B cell (primary cell): ENCODE measurements at regions not wholly inside any gene's neighbourhood (a gene's known extent, or its start where the extent isn't known, plus 50 kb on each side); places are given as distances from the start of the nearest gene placed in this dataset.
"Not testable (repeated sequence)": the region's sequence is repeated elsewhere in the genome, so short reads cannot be mapped to it uniquely, and the experiment has no call there.

ENCODE experiments used
- ATAC-seq: fragments of 200-7000 bp; cut with Tn5 transposase; one replicate; pipeline ENCODE4 v1.10.0; 2021; ENCODE audit warnings: low read depth, mild to moderate bottlenecking, moderate number of reproducible peaks, moderate library complexity
- CTCF ChIA-PET: fragments of 350-600 bp; sonication (Branson Sonifier 250); formaldehyde crosslinking; loops from one replicate; lab custom pipeline; 2021; ENCODE audit warnings: antibody characterized with exemption, inconsistent platforms; lab: Charles Lee
- POLR2A ChIA-PET: fragments of 350-600 bp; sonication (Branson Sonifier 250); formaldehyde crosslinking; loops from one replicate; lab custom pipeline; 2021; ENCODE audit warnings: antibody characterized with exemption; lab: Charles Lee
- DNase-seq: peaks from one replicate; pipeline ENCODE4 v3.0.0; 2013
- H2AFZ ChIP-seq: 2 replicates; pipeline ENCODE4 v1.6.1; 2012; ENCODE audit warnings: mild to moderate bottlenecking, low read depth, low read length; ENCODE audit not compliant: insufficient read depth, poor library complexity, severe bottlenecking
- H3K27ac ChIP-seq, 2 donors: 1 replicate in 1 of 2; 2 replicates in 1 of 2; pipeline ENCODE4 v1.5.1; 2012 to 2013; ENCODE audit warnings: low read length in 2 of 2, mild to moderate bottlenecking in 2 of 2, moderate library complexity in 1 of 2
- H3K27me3 ChIP-seq, 4 experiments: fragments of 200-600 bp in 1 of 4; sonication (generic) in 1 of 4; replicated peaks in 1 of 4; 1 replicate in 2 of 4; 2 replicates in 2 of 4; pipeline versions ENCODE4 v1.6.1 to v1.7.0; 2013 to 2016; ENCODE audit warnings: low read length in 3 of 4, mild to moderate bottlenecking in 2 of 4, mixed read lengths in 1 of 4, moderate library complexity in 1 of 4; ENCODE audit not compliant: insufficient read depth in 4 of 4, control insufficient read depth in 3 of 4; ENCODE audit errors: control extremely low read depth in 1 of 4
- H3K36me3 ChIP-seq, 2 experiments: replicated peaks in 1 of 2; 1 replicate in 1 of 2; 2 replicates in 1 of 2; pipeline versions ENCODE4 v1.6.1 to v1.7.1; 2013; ENCODE audit warnings: low read length in 1 of 2; ENCODE audit not compliant: insufficient read depth in 2 of 2, control insufficient read depth in 1 of 2; ENCODE audit errors: control extremely low read depth in 1 of 2, extremely low read depth in 1 of 2
- H3K4me1 ChIP-seq, 2 donors: fragments of 200-600 bp in 1 of 2; sonication (generic) in 1 of 2; 1 replicate in 1 of 2; 2 replicates in 1 of 2; pipeline versions ENCODE4 v1.5.1 to v1.6.1; 2013 to 2017; ENCODE audit warnings: low read length in 2 of 2; ENCODE audit not compliant: control insufficient read depth in 2 of 2, insufficient read depth in 2 of 2
- H3K4me2 ChIP-seq: replicated peaks from 2 replicates; pipeline ENCODE3; 2012; ENCODE audit warnings: mild to moderate bottlenecking, low read depth, low read length; ENCODE audit not compliant: poor library complexity, severe bottlenecking
- H3K4me3 ChIP-seq, 5 experiments: fragments of 200-600 bp in 1 of 5; sonication (generic) in 1 of 5; 1 replicate in 3 of 5; 2 replicates in 2 of 5; pipeline versions ENCODE4 v1.5.1 to v1.7.0; 2011 to 2016; ENCODE audit warnings: low read length in 4 of 5, mild to moderate bottlenecking in 4 of 5, low read depth in 2 of 5, control low read depth in 1 of 5, moderate library complexity in 1 of 5; ENCODE audit not compliant: insufficient read depth in 1 of 5; ENCODE audit errors: control extremely low read depth in 1 of 5, extremely low read depth in 1 of 5
- H3K79me2 ChIP-seq: fragments of 200-600 bp; sonication (generic); one replicate; pipeline ENCODE4 v1.6.0; 2016; ENCODE audit warnings: low read length; ENCODE audit not compliant: control insufficient read depth, insufficient read depth
- H3K9ac ChIP-seq: fragments of 200-600 bp; sonication (generic); 2 replicates; pipeline ENCODE4 v1.6.1; 2017; ENCODE audit warnings: mild to moderate bottlenecking, low read length, moderate library complexity
- H3K9me3 ChIP-seq, 3 donors: one replicate each; pipeline versions ENCODE4 v1.6.1 to v1.7.1; 2013; ENCODE audit warnings: low read length in 2 of 3; ENCODE audit not compliant: control insufficient read depth in 2 of 3, insufficient read depth in 1 of 3; ENCODE audit errors: control extremely low read depth in 1 of 3
- H4K20me1 ChIP-seq: 2 replicates; pipeline ENCODE4 v1.6.0; 2012; ENCODE audit warnings: mild to moderate bottlenecking, low read length; ENCODE audit not compliant: insufficient read depth, control insufficient read depth, poor library complexity, severe bottlenecking
- H3K27ac Mint-ChIP-seq: one replicate; pipeline ENCODE4 v1.8.0; 2021; ENCODE audit warnings: mixed read lengths
- H3K27me3 Mint-ChIP-seq: one replicate; pipeline ENCODE4 v1.8.0; 2021; ENCODE audit warnings: mixed read lengths
- H3K4me1 Mint-ChIP-seq: one replicate; pipeline ENCODE4 v1.8.0; 2021; ENCODE audit warnings: mixed read lengths
- H3K4me3 Mint-ChIP-seq: one replicate; pipeline ENCODE4 v1.8.0; 2021; ENCODE audit warnings: mixed read lengths
- H3K9me3 Mint-ChIP-seq: one replicate; pipeline ENCODE4 v1.8.0; 2022; ENCODE audit warnings: mixed read lengths; ENCODE audit not compliant: insufficient read depth
- EZH2 ChIP-seq: IDR thresholded peaks from 2 replicates; pipeline ENCODE4 v1.6.1; 2012; ENCODE audit warnings: borderline replicate concordance, low read depth, mild to moderate bottlenecking, moderate library complexity, low read length; ENCODE audit not compliant: insufficient read depth, poor library complexity, severe bottlenecking
- WGBS: methylation state at CpG from one replicate; pipeline ENCODE4 v1.1.5; 2013; ENCODE audit warnings: missing lambda C conversion rate; ENCODE audit not compliant: insufficient coverage; 5-methylcytosine and 5-hydroxymethylcytosine counted together
- intact Hi-C: fragments of 100-400 bp; cut with micrococcal nuclease; formaldehyde crosslinking; loops from one replicate; pipeline ENCODE4 v1.10.0; 2022
- TF ChIP-seq, protein P1 (sequence below): fragments of 200-600 bp; IDR thresholded peaks from one replicate; pipeline ENCODE4 v1.8.0; 2022; ENCODE audit warnings: antibody characterized with exemption, mild to moderate bottlenecking

DNA sequence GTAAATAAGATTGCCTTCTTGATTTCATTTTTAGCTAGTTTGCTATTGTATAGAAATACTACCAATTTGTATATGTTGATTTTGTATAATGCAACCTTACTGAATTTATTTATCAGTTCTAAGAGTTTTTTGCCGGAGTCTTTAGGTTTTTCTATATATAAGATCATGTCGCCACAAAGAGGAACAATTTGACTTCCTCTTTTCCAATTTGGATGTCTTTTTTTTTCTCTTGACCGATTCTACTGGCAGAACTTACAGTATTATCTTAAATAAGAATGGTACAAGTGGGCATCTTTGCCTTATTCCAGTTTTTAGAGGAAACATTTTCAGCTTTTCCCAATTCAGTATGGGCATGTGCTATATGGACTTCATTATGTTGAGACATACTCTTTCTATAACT, 624.7 kb upstream of the ACO1 start:
- Histone ChIP-seq H4K20me1 (no peaks in the 10 kb centered on the region), H3K4me2 (no peak overlapping the region), H3K9me3 (peaks cover 0 to 5% (median 0%) of the 10 kb centered on the region in 3 donors), H3K36me3 (no peaks in the 10 kb centered on the region), H3K27me3 (no peaks in the 10 kb centered on the region), H3K4me1 (no peaks in the 10 kb centered on the region), H3K4me3 (no peak overlapping the region), H3K9ac (no peak overlapping the region), H3K27ac (no peak overlapping the region), H2AFZ (no peak overlapping the region), H3K79me2 (no peaks in the 10 kb centered on the region)
- no peak for TF ChIP-seq EZH2
- TF ChIP-seq, protein P1, sequence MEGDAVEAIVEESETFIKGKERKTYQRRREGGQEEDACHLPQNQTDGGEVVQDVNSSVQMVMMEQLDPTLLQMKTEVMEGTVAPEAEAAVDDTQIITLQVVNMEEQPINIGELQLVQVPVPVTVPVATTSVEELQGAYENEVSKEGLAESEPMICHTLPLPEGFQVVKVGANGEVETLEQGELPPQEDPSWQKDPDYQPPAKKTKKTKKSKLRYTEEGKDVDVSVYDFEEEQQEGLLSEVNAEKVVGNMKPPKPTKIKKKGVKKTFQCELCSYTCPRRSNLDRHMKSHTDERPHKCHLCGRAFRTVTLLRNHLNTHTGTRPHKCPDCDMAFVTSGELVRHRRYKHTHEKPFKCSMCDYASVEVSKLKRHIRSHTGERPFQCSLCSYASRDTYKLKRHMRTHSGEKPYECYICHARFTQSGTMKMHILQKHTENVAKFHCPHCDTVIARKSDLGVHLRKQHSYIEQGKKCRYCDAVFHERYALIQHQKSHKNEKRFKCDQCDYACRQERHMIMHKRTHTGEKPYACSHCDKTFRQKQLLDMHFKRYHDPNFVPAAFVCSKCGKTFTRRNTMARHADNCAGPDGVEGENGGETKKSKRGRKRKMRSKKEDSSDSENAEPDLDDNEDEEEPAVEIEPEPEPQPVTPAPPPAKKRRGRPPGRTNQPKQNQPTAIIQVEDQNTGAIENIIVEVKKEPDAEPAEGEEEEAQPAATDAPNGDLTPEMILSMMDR: no peak
- Mint-ChIP-seq H3K9me3 (no peaks in the 10 kb centered on the region), H3K4me3 (no peak overlapping the region), H3K27me3 (no peaks in the 10 kb centered on the region), H3K27ac (no peak overlapping the region), H3K4me1 (no peaks in the 10 kb centered on the region)
- intact Hi-C loops: no loop called here
- no CpG with 5 or more reads among the region's 3 CpGs for WGBS
- DNase-seq (no peak), ATAC-seq (no peak)
- ChIA-PET POLR2A (no interaction called here), CTCF (no interaction called here)

DNA sequence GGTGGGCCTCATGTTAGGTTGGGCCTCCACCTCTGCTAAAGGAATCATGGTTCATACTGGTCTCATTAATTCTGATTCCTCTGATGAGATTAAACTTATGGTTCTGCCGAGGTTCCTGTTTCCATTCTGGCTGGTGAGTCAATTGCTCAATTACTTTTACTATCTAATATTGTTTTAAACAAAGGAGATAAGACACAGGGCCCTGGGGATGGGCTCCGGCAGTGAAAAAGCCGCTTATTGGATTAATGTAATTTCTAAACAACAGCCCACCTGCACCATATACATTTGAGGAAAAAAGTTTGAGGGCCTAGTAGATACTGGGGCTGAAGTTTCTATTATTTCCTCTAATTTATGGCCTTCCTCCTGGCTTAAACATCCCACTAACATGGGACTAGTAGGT, 610.4 kb upstream of the ACO1 start:
- H4K20me1 ChIP-seq, H3K4me1 Mint-ChIP-seq, ATAC-seq, POLR2A ChIA-PET, H3K36me3 ChIP-seq, H2AFZ ChIP-seq, H3K9me3 ChIP-seq, CTCF ChIA-PET, H3K27ac ChIP-seq, H3K4me3 ChIP-seq, H3K4me2 ChIP-seq, intact Hi-C loops, H3K9ac ChIP-seq, DNase-seq, H3K79me2 ChIP-seq, H3K27me3 ChIP-seq, H3K27ac Mint-ChIP-seq, H3K4me3 Mint-ChIP-seq, H3K27me3 Mint-ChIP-seq, H3K4me1 ChIP-seq: not testable (repeated sequence)
- no CpG with 5 or more reads among the region's 3 CpGs for WGBS
- H3K9me3 Mint-ChIP-seq: peaks cover 13% of the 10 kb centered on the region
